Caco-2 (cell line): ENCODE measurements at regions not wholly inside any gene's neighbourhood (a gene's known extent, or its start where the extent isn't known, plus 50 kb on each side); places are given as distances from the start of the nearest gene placed in this dataset.

Source experiments
- BruUV-seq: library from RNA; stranded (reverse); fragments of 400-500 nt; replicated peaks from 2 replicates; lab custom pipeline; 2021; lab: Mats Ljungman, UMichigan
- CTCF ChIA-PET: fragments of 300-600 bp; sonication (Branson Sonifier 250); formaldehyde crosslinking; loops from one replicate; lab custom pipeline; 2022; ENCODE audit warnings: antibody characterized with exemption; lab: Charles Lee
- POLR2A ChIA-PET: fragments of 300-600 bp; sonication (Branson Sonifier 250); formaldehyde crosslinking; loops from one replicate; lab custom pipeline; 2022; ENCODE audit warnings: antibody characterized with exemption; lab: Charles Lee
- DNase-seq, 2 experiments: peaks; one replicate each; pipeline versions ENCODE4 v3.0.0 to v3.0.0-alpha.2; 2020 to 2022
- H3K27me3 ChIP-seq: replicated peaks from 2 replicates; pipeline ENCODE4 v1.6.0; 2011; ENCODE audit warnings: low read length; ENCODE audit not compliant: control insufficient read depth, insufficient read depth
- H3K36me3 ChIP-seq: 2 replicates; pipeline ENCODE4 v1.5.1; 2011; ENCODE audit warnings: low read length; ENCODE audit not compliant: control insufficient read depth, insufficient read depth
- H3K4me1 ChIP-seq: fragments of 250-450 bp; sonication (Bioruptor Pico); 2 replicates; pipeline ENCODE4 v1.5.1; 2020; ENCODE audit warnings: mild to moderate bottlenecking
- H3K4me3 ChIP-seq: 2 replicates; pipeline ENCODE4 v1.5.1; 2011; ENCODE audit warnings: low read depth, mild to moderate bottlenecking, control low read depth, low read length
- H3K9me3 ChIP-seq: fragments of 250-450 bp; sonication (Bioruptor Pico); 2 replicates; pipeline ENCODE4 v1.5.1; 2020; ENCODE audit warnings: mild to moderate bottlenecking, moderate library complexity
- H3K27ac Mint-ChIP-seq: one replicate; pipeline ENCODE4 v1.8.0; 2022; ENCODE audit warnings: mixed read lengths; ENCODE audit not compliant: unreplicated experiment
- H3K27me3 Mint-ChIP-seq: one replicate; pipeline ENCODE4 v1.8.0; 2022; ENCODE audit warnings: mixed read lengths; ENCODE audit not compliant: insufficient read depth, unreplicated experiment
- H3K36me3 Mint-ChIP-seq: one replicate; pipeline ENCODE4 v1.8.0; 2022; ENCODE audit warnings: mild to moderate bottlenecking, mixed read lengths; ENCODE audit not compliant: insufficient read depth, unreplicated experiment
- H3K4me1 Mint-ChIP-seq: one replicate; pipeline ENCODE4 v1.8.0; 2022; ENCODE audit warnings: low read depth, mixed read lengths; ENCODE audit not compliant: unreplicated experiment
- H3K4me3 Mint-ChIP-seq: one replicate; pipeline ENCODE4 v1.8.0; 2022; ENCODE audit warnings: mild to moderate bottlenecking, moderate library complexity, mixed read lengths; ENCODE audit not compliant: unreplicated experiment
- H3K9me3 Mint-ChIP-seq: one replicate; pipeline ENCODE4 v1.8.0; 2022; ENCODE audit warnings: mixed read lengths; ENCODE audit not compliant: unreplicated experiment
- intact Hi-C: fragments of 100-400 bp; cut with micrococcal nuclease; formaldehyde crosslinking; loops from one replicate; pipeline ENCODE4 v1.10.0; 2022; ENCODE audit not compliant: unreplicated experiment
- TF ChIP-seq, protein P1 (sequence below), 2 experiments: fragments of 200-600 bp in 1 of 2; IDR thresholded peaks; 1 replicate in 1 of 2; 2 replicates in 1 of 2; pipeline versions ENCODE4 v1.5.1 to v1.8.0; 2011 to 2022; ENCODE audit warnings: antibody characterized with exemption in 1 of 2, control low read depth in 1 of 2, inconsistent platforms in 1 of 2, low read depth in 1 of 2, low read length in 1 of 2, mild to moderate bottlenecking in 1 of 2, moderate library complexity in 1 of 2; ENCODE audit not compliant: insufficient read depth in 1 of 2, severe bottlenecking in 1 of 2, unreplicated experiment in 1 of 2

DNA sequence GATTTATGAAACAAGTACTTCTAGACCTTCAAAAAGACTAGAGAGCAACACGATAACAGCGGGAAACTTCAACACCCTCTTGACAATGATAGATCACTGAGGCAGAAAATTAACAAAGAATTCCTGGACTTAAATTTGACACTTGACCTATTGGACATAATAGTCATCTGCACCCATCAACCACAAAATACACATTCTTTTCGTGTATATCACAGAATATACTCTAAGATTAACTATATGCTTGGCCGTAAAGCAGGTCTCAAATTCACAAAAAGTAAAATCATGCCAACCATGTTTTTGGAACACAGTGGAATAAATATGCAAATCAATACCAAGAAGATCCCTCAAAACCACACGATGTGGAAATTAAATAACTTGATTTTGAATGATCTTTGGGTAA is 559.4 kb downstream of the DNAH5 start:
- Histone ChIP-seq H3K9me3 (peaks cover 5% of the 10 kb centered on the region; the same call in 1 of the 2 replicates), H3K27me3 (no peaks in the 10 kb centered on the region), H3K4me1 (no peaks in the 10 kb centered on the region), H3K4me3 (no peak overlapping the region), H3K36me3 (no peaks in the 10 kb centered on the region)
- no peak for DNase-seq
- no TSS peak for BruUV-seq
- ChIA-PET POLR2A (no interaction called here), CTCF (no interaction called here)
- Mint-ChIP-seq H3K27ac (no peak overlapping the region), H3K9me3 (peaks cover 19% of the 10 kb centered on the region), H3K4me1 (no peaks in the 10 kb centered on the region), H3K4me3 (no peak overlapping the region), H3K27me3 (no peaks in the 10 kb centered on the region), H3K36me3 (no peaks in the 10 kb centered on the region)
- intact Hi-C loops, result no loop called here
- TF ChIP-seq, protein P1, sequence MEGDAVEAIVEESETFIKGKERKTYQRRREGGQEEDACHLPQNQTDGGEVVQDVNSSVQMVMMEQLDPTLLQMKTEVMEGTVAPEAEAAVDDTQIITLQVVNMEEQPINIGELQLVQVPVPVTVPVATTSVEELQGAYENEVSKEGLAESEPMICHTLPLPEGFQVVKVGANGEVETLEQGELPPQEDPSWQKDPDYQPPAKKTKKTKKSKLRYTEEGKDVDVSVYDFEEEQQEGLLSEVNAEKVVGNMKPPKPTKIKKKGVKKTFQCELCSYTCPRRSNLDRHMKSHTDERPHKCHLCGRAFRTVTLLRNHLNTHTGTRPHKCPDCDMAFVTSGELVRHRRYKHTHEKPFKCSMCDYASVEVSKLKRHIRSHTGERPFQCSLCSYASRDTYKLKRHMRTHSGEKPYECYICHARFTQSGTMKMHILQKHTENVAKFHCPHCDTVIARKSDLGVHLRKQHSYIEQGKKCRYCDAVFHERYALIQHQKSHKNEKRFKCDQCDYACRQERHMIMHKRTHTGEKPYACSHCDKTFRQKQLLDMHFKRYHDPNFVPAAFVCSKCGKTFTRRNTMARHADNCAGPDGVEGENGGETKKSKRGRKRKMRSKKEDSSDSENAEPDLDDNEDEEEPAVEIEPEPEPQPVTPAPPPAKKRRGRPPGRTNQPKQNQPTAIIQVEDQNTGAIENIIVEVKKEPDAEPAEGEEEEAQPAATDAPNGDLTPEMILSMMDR (IDR thresholded peaks at IDR 0.05; ENCODE audit: insufficient read depth in 1 of 2, low read depth in 1 of 2, low read length in 1 of 2, severe bottlenecking in 1 of 2, unreplicated experiment in 1 of 2), result no peak

DNA sequence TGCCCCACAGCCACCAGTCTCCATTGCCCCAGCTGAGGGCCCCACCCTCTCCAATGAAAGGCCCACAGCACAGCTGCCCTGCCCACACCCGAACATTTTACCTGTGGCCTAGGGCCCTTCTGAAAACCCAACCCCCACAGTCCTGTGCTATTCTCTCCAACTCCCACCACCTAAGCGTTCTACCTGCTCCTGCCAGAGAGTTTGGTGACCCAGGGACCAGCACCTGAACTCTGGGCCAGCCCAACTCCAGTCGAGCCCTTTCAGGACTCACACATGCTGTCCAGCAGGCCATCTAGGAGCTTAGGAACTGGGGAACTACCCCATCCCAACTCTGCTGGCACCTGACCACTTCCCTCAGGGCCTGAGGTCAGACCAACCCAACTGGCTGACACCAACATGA is 562.3 kb downstream of the DNAH5 start:
- intact Hi-C loops, result no loop called here
- no TSS peak for BruUV-seq

DNA sequence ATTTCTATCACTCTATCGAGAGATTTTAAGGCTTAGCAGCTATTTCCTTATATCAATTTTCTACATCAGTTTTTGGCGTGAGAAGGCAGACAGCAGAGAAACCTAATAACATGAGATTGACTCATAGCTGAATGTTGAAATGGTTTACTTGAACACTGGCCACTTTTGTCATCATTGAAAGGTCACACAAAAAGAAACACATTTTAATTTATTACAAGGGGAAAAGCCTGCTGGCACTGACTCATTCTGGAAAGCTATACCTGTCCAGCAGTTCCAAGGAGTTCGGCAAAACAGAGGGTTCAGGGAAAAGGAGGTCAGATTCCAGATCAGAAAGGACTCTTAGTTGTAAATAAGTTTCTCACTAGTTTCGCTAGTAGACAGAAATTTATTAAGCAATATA is 566.4 kb downstream of the DNAH5 start:
- DNase-seq, result no peak
- POLR2A ChIA-PET, result no interaction called here
- no peak overlapping the region for H3K4me3 Mint-ChIP-seq

More for the DNA sequence above, 562.3 kb downstream of the DNAH5 start:
- Histone ChIP-seq H3K27me3 (no peaks in the 10 kb centered on the region), H3K36me3 (no peaks in the 10 kb centered on the region), H3K9me3 (peaks cover 5% of the 10 kb centered on the region; the same call in 1 of the 2 replicates), H3K4me1 (no peaks in the 10 kb centered on the region), H3K4me3 (no peak overlapping the region)
- no peaks in the 10 kb centered on the region for H3K4me1 Mint-ChIP-seq
- H3K27ac Mint-ChIP-seq, result no peak overlapping the region
- POLR2A ChIA-PET, result no interaction called here
- H3K36me3 Mint-ChIP-seq, result no peaks in the 10 kb centered on the region
- H3K9me3 Mint-ChIP-seq, result peaks cover 8% of the 10 kb centered on the region
- CTCF ChIA-PET, result no interaction called here
- DNase-seq, result no peak
- no peaks in the 10 kb centered on the region for H3K27me3 Mint-ChIP-seq
- no peak overlapping the region for H3K4me3 Mint-ChIP-seq
- TF ChIP-seq, protein P1 (IDR thresholded peaks at IDR 0.05; ENCODE audit: insufficient read depth in 1 of 2, low read depth in 1 of 2, low read length in 1 of 2, severe bottlenecking in 1 of 2, unreplicated experiment in 1 of 2), result no peak

More for the DNA sequence above, 566.4 kb downstream of the DNAH5 start:
- Mint-ChIP-seq H3K9me3 (no peaks in the 10 kb centered on the region), H3K27me3 (no peaks in the 10 kb centered on the region), H3K27ac (no peak overlapping the region), H3K4me1 (no peaks in the 10 kb centered on the region), H3K36me3 (no peaks in the 10 kb centered on the region)
- intact Hi-C loops, result no loop called here
- no peaks in the 10 kb centered on the region for H3K36me3 ChIP-seq
- TF ChIP-seq, protein P1 (IDR thresholded peaks at IDR 0.05; ENCODE audit: insufficient read depth in 1 of 2, low read depth in 1 of 2, low read length in 1 of 2, severe bottlenecking in 1 of 2, unreplicated experiment in 1 of 2), result no peak
- H3K4me3 ChIP-seq, result no peak overlapping the region
- H3K27me3 ChIP-seq, result no peaks in the 10 kb centered on the region; the same call in 1 of the 2 replicates
- H3K4me1 ChIP-seq, result no peaks in the 10 kb centered on the region
- CTCF ChIA-PET, result interaction anchor here (0.6 kb wide), 1 partner anchor 228 kb away, joined by 3 read pairs; no protein-coding TSS in a partner anchor
- no peaks in the 10 kb centered on the region for H3K9me3 ChIP-seq
- no TSS peak for BruUV-seq
